Psoas muscle (tissue), 7 donors: ENCODE measurements at regions not wholly inside any gene's neighbourhood (a gene's known extent, or its start where the extent isn't known, plus 50 kb on each side); places are given as distances from the start of the nearest gene placed in this dataset.

Experiments used
- ATAC-seq, 4 donors: fragments of 200-7000 bp; cut with Tn5 transposase; one replicate each; pipeline ENCODE4 v1.9.1; 2020; ENCODE audit warnings: moderate library complexity in 3 of 4, mild to moderate bottlenecking in 2 of 4
- DNase-seq, 2 donors: peaks; one replicate each; pipeline ENCODE4 v3.0.0-alpha.2; 2020
- H3K27ac ChIP-seq: fragments of 200-600 bp; one replicate; pipeline ENCODE4 v1.8.0; 2022
- H3K27me3 ChIP-seq, 3 donors: fragments of 200-600 bp in 1 of 3; one replicate each; pipeline versions ENCODE4 v1.6.1 to v1.8.0; 2013 to 2022; ENCODE audit warnings: low read length in 2 of 3, mild to moderate bottlenecking in 2 of 3, moderate library complexity in 1 of 3; ENCODE audit not compliant: insufficient read depth in 3 of 3
- H3K36me3 ChIP-seq, 2 donors: fragments of 200-600 bp in 1 of 2; one replicate each; pipeline versions ENCODE4 v1.6.1 to v1.8.0; 2013 to 2022; ENCODE audit warnings: low read depth in 1 of 2, mild to moderate bottlenecking in 1 of 2, moderate library complexity in 1 of 2; ENCODE audit not compliant: insufficient read depth in 1 of 2
- H3K4me1 ChIP-seq: fragments of 200-600 bp; one replicate; pipeline ENCODE4 v1.8.0; 2022
- H3K4me3 ChIP-seq: fragments of 200-600 bp; one replicate; pipeline ENCODE4 v1.8.0; 2022; ENCODE audit warnings: mild to moderate bottlenecking
- H3K9me3 ChIP-seq: fragments of 200-600 bp; one replicate; pipeline ENCODE4 v1.8.0; 2022
- CTCF ChIP-seq: fragments of 200-600 bp; IDR thresholded peaks from one replicate; pipeline ENCODE4 v1.8.0; 2022; ENCODE audit warnings: antibody characterized with exemption
- WGBS, 3 donors: extraction: QIAGEN DNeasy Blood & Tissue Kit; methylation state at CpG; one replicate each; pipeline versions ENCODE4 v1.1.6 to v1.1.7; 2013; 5-methylcytosine and 5-hydroxymethylcytosine counted together
- intact Hi-C, 2 donors: fragments of 100-400 bp; cut with DNase I; formaldehyde crosslinking; loops; one replicate each; pipeline versions ENCODE4 v1.11.0 to v1.14.2; 2022
- donor health status: healthy with polysubstance abuse.
- donor health status: DM: no; HTN: no; CAD: no; lungs with moderate emphysema.
- donor health status: Bipolar disorder and iron deficiency.
- donor health status: healthy.
- donor health status: DM: yes; HTN: yes; CAD: no.
- donor health status: DM: no; HTN: no; CAD: no.
- donor health status: DM: yes; HTN: yes; CAD: no.

- Histone ChIP-seq H3K27ac (no peak overlapping the region), H3K36me3 (no peaks in the 10 kb centered on the region), H3K4me1 (no peaks in the 10 kb centered on the region), H3K9me3 (no peaks in the 10 kb centered on the region), H3K27me3 (no peaks in the 10 kb centered on the region), H3K4me3 (no peak overlapping the region)
- DNase-seq (no peak), ATAC-seq (no peak)
- 83 to 96% (median 90%) methylated on average over 1 of the region's 1 CpG for WGBS, 3 donors
- intact Hi-C loops = no loop called here
- TF ChIP-seq CTCF = no peak
These were observed 254.8 kb upstream of the STXBP5 start for GRCh38 chr6:146949425-146949824.

GRCh38 chr6:146950351-146950835 is 253.8 kb upstream of the STXBP5 start:
- ATAC-seq = no peak
- H3K36me3 ChIP-seq = no peaks in the 10 kb centered on the region
- H3K27ac ChIP-seq = no peak overlapping the region
- no peak overlapping the region for H3K4me3 ChIP-seq
- no peaks in the 10 kb centered on the region for H3K4me1 ChIP-seq
- H3K27me3 ChIP-seq = no peaks in the 10 kb centered on the region
- no peak for TF ChIP-seq CTCF
- intact Hi-C loops = no loop called here
- 58 to 65% (median 63%) methylated on average over 7 of the region's 7 CpGs for WGBS, 3 donors
- no peaks in the 10 kb centered on the region for H3K9me3 ChIP-seq
- no peak for DNase-seq

- ATAC-seq = no peak
- no peaks in the 10 kb centered on the region for H3K4me1 ChIP-seq
- H3K27ac ChIP-seq = no peak overlapping the region
- intact Hi-C loops = no loop called here
- TF ChIP-seq CTCF = no peak
- no peaks in the 10 kb centered on the region for H3K36me3 ChIP-seq
- H3K27me3 ChIP-seq = no peaks in the 10 kb centered on the region
- H3K9me3 ChIP-seq = no peaks in the 10 kb centered on the region
- no peak overlapping the region for H3K4me3 ChIP-seq
- DNase-seq = no peak
These were observed 248.6 kb upstream of the STXBP5 start for GRCh38 chr6:146955570-146955969.

GRCh38 chr6:146957181-146958093 is 246.8 kb upstream of the STXBP5 start:
- H3K4me3 ChIP-seq = no peak overlapping the region
- intact Hi-C loops = no loop called here
- ATAC-seq (no peak), DNase-seq (no peak)
- TF ChIP-seq CTCF = no peak
- 55 to 60% (median 56%) methylated on average over 5 of the region's 5 CpGs for WGBS, 3 donors
- H3K9me3 ChIP-seq = no peaks in the 10 kb centered on the region
- no peaks in the 10 kb centered on the region for H3K36me3 ChIP-seq
- H3K27ac ChIP-seq = no peak overlapping the region
- no peaks in the 10 kb centered on the region for H3K27me3 ChIP-seq
- no peaks in the 10 kb centered on the region for H3K4me1 ChIP-seq
